HG02759 (cell line): ENCODE measurements at regions not wholly inside any gene's neighbourhood (a gene's known extent, or its start where the extent isn't known, plus 50 kb on each side); places are given as distances from the start of the nearest gene placed in this dataset.
"Not testable (repeated sequence)": the region's sequence is repeated elsewhere in the genome, so short reads cannot be mapped to it uniquely, and the experiment has no call there.

Source experiments
- ATAC-seq: cut with Tn5 transposase; IDR thresholded peaks from one replicate; pipeline ENCODE4 v1.9.1; 2021; ENCODE audit warnings: mild to moderate bottlenecking, moderate library complexity; ENCODE audit not compliant: unreplicated experiment

GRCh38 chr14:30355431-30355913, 203.5 kb upstream of the G2E3 start:
- peak; percentile 77 for ATAC-seq

GRCh38 chr14:30356438-30357202, 202.3 kb upstream of the G2E3 start:
- ATAC-seq: no peak

DNA sequence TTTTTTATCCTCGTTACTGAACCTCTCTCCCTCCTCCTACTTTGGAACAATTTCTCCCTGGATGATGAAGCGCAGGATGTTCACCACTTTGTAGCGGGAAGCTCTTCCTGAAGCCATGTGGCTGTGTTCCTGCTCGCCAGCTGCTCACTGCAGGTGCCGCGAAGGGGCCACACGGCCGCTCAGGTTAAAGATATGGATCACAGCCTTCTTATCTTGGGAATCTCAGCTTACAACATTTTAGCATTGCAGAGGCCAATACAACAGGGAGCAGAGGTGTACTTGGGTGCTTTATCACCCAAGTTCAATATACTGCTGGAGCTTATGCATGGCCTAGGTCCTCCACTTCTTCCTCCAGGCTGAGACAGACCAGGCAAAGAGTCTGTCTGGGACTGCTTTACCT, 201.2 kb upstream of the G2E3 start:
- no peak for ATAC-seq

DNA sequence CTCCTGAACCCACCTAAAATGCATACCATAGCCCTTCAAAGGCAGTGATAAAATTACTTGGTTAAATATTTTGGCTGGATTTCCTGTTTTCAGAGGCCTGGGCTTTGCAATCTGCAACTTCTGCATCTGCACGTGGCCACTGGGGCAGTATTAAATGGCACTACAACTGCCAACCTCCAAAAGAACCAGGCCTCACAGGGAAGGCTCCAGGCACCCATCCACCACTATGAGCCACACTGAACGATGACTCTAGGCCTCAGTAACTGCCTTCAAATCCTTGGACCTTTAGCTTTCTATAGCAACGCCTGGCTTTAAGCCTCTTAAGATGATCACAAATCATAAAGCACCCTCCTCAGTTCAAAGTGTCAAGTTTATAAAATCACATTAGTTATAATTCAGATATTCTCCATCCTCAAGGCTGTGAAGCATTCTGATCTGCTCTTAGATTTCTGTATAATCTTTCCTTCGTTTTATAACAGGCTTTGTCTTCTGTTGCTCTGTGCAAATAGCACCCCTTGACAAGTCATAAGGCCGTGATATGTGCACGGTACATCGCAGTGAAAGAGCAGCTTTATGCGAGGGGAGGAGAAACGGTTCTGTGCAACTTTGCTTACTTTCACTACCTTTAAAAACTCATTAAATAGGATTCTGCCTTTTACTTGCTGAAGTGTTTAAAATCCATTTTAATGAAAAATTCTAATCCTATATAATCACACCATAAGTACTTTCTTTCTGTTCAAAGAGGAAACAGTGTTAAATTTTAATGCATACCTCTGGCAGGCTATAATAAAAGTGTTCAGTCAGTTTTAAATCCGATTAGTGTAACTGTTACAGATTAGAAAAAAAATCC, 196.4 kb upstream of the G2E3 start:
- no peak for ATAC-seq

- not testable (repeated sequence) for ATAC-seq
These were observed 195.6 kb upstream of the G2E3 start for GRCh38 chr14:30363219-30363880.

- no peak for ATAC-seq
These were observed 189.3 kb upstream of the G2E3 start for GRCh38 chr14:30369502-30370180.

- ATAC-seq: no peak
These were observed 185.9 kb upstream of the G2E3 start for GRCh38 chr14:30373053-30373452.

DNA sequence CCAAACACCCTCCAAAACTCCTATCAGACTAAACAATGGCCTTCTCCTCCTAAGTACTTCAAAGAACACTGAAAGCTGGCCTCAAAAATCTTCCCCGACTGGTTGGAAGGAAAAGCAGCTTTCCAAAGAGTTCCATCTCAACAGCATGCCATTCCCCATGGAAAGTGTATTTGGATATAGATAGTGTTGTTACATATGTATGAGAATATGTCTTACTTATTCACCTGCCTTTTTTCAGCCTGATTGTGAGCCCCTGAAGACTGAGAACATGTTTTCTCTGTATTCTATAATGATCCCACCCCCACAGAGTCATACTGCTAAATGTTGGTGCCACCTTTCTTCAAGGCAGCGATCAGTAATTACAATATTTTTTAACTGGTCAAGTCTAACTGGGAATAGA, 185.4 kb upstream of the G2E3 start:
- no peak for ATAC-seq

DNA sequence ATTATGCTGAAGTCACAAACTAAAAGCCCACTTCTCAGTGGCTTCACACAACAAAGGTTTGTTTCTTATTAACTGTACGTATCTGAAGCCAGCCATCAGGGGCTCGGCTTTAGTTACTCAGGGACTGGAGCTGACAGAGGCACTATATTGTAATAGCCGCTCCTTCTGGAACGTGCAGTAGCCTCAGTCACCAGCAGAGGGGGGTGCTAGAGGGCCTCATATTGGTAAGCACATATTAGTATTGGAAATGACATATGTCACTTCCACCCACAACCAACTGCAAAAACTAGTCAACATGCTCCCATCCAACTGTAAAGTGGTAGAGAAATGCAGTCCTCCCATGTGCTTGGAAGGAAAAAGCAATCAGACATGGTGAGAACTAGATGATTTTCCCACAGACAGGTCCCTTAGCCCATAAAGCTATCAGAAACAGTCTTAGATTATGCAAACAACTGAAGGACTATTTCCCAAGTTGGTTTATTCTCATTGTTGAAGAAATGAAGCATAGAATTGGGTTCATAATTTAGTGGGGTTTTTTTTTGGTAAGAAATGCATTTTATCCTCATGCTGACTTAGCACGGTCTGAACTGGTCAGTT, 183.6 kb upstream of the G2E3 start:
- ATAC-seq: peak; percentile 97

GRCh38 chr14:30381861-30382480, 177.0 kb upstream of the G2E3 start:
- no peak for ATAC-seq

DNA sequence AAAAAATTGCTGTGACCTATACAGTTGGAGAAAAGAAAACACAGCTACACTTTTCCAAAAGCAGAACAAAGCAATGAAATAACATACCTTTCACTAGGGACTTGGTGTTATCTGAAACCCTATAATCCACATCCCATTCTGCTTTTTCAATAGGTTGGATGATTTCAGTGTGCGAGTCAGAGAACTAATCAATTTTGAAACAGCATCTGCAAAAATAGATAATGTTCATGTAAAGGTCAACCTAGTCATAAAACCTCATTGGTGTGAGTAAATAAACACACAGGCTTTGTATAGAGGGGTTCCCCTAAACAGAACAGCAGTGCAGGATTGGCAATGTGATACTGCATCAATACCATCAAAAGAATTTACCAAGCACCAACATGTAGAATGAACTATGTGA, 173.0 kb upstream of the G2E3 start:
- ATAC-seq: no peak

- no peak for ATAC-seq
These were observed 171.1 kb upstream of the G2E3 start for GRCh38 chr14:30387871-30388270.

DNA sequence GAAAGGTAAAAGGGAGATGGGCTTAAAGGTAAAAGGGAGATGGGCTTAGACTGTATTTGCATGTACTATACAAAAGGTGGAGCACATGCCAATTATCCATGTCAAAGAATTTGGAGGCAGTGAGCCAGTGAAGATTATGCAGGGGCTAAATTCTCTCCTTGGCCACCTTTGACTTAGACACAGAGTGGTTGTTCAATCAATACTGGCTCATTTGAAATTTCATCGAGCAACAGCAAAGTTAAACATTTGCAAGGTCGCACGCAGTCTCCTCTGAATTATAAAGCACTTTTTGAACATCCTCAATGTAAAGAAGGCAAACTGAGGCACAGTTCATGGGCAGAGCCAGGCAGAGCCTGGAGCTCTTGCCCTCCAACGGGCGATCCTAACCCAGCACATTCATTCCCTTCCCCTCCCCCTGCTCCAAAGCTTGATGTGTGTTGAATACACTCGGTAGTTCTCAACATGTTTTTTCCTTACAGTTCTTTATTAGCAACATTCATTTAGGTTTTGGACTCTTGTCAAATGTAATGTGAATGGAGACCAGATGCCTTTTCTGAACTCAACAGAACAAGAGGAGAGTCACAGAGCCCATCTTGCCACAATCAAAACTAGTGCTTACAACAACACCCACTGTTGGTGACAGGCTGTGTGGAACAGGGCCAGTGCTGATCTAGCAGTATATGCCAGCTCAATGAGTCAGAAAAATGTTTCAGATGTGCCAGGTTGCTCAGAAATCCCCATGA, 169.7 kb upstream of the G2E3 start:
- ATAC-seq: no peak

DNA sequence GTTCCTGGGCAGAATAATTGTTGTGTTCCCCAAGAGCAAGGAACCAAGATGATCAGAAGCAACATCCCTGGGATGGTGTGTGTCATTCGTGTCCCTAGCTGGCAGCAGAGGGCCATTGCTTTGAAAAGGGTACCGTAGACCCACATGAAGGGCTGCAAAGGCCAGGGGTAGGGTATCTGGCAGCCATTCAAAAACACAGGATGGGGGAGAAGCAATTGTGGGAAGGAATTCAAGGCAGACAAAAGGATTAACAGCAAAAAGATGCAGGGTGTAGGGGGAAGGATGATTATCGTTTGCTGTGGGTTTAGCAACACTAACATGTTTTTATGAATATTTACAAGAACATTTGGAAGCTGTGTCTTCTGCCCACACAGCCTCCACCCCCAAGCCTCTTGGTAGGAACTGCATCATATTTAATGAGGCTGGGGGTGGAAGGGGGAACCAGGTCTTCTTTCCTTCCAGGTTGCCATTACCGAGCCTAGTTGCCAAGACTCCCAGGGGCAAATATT, 169.0 kb upstream of the G2E3 start:
- no peak for ATAC-seq

GRCh38 chr14:30395065-30395464, 163.9 kb upstream of the G2E3 start:
- no peak for ATAC-seq

DNA sequence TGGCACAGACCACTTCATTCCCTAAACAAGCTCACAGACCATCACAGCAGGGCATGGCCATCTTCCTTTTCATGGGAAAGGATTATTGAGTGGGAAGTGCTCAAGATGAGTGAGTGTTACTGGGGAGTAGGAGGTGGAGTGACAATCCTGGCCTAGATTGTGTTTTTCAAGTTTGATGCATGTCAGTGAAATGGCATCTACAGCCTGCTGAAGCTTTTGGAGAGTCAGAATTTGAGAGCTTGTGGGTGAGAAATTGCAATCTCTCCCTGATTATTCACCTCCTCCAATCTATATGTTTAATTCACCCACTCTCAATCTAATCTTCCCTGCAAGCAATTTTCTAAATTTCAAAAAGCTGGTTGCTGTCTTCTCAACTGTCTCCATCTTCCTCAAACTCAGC, 156.1 kb upstream of the G2E3 start:
- ATAC-seq: no peak

DNA sequence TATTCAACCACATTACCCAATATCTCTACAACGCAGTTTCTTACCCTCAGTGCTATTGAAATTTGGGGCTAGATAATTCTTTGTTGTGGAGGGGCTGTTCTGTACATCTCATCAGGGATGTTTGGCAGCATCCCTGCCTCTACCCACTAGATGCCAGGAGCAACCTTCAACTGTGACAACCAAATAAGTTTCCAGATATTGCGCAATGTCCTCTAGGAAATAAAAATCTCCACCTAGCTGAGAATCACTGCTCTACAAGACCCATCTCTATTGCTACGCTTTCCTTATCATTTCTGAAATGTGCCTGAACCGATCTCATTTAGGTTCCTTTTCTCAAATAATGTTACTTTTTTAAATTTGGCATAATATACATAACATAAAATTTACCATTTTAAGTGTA, 155.2 kb upstream of the G2E3 start:
- ATAC-seq: no peak

GRCh38 chr14:30409508-30410015, 149.4 kb upstream of the G2E3 start:
- ATAC-seq: not testable (repeated sequence)

- no peak for ATAC-seq
These were observed 148.0 kb upstream of the G2E3 start for GRCh38 chr14:30410986-30411385.
